Neural cell (in vitro differentiated cells): ENCODE measurements at regions not wholly inside any gene's neighbourhood (a gene's known extent, or its start where the extent isn't known, plus 50 kb on each side); places are given as distances from the start of the nearest gene placed in this dataset.

Source experiments
- H2AFZ ChIP-seq: fragments of 200-600, 300-800 bp; sonication (generic), shearing (Covaris generic); 2 replicates; pipeline ENCODE4 v1.6.0; 2014; ENCODE audit warnings: low read depth, mild to moderate bottlenecking, antibody characterized with exemption, low read length, moderate library complexity
- H3F3A ChIP-seq: fragments of 200-600 bp; shearing (Covaris generic); 2 replicates; pipeline ENCODE4 v1.6.1; 2016; ENCODE audit warnings: mild to moderate bottlenecking, moderate library complexity, mixed read lengths, antibody characterized with exemption, low read length; ENCODE audit not compliant: insufficient read depth, poor library complexity, severe bottlenecking
- H3K27ac ChIP-seq: fragments of 200-600, 300-800 bp; sonication (generic), shearing (Covaris generic); 2 replicates; pipeline ENCODE4 v1.5.1; 2014; ENCODE audit warnings: mild to moderate bottlenecking, low read length, moderate library complexity
- H3K27me3 ChIP-seq: fragments of 300-800, 200-600 bp; sonication (generic), shearing (Covaris generic); 2 replicates; pipeline ENCODE4 v1.6.0; 2014; ENCODE audit warnings: mild to moderate bottlenecking, low read depth, low read length, moderate library complexity; ENCODE audit not compliant: insufficient read depth
- H3K36me3 ChIP-seq: fragments of 300-800, 200-600 bp; sonication (generic), shearing (Covaris generic); 2 replicates; pipeline ENCODE4 v1.5.1; 2014; ENCODE audit warnings: mild to moderate bottlenecking, antibody characterized with exemption, low read length, moderate library complexity; ENCODE audit not compliant: insufficient read depth
- H3K4me2 ChIP-seq: fragments of 300-800, 200-600 bp; sonication (generic), shearing (Covaris generic); 2 replicates; pipeline ENCODE4 v1.6.0; 2014; ENCODE audit warnings: mild to moderate bottlenecking, low read length
- H3K4me3 ChIP-seq: fragments of 300-800, 200-600 bp; sonication (generic), shearing (Covaris generic); 2 replicates; pipeline ENCODE4 v1.5.1; 2014; ENCODE audit warnings: mild to moderate bottlenecking, low read length, moderate library complexity
- H3K79me2 ChIP-seq: fragments of 200-600 bp; shearing (Covaris generic); replicated peaks from 2 replicates; pipeline ENCODE4 v1.6.0; 2014; ENCODE audit warnings: mild to moderate bottlenecking, low read length, moderate library complexity; ENCODE audit not compliant: insufficient read depth
- H3K9ac ChIP-seq: fragments of 300-800, 200-600 bp; sonication (generic), shearing (Covaris generic); 2 replicates; pipeline ENCODE4 v1.6.1; 2016; ENCODE audit warnings: mild to moderate bottlenecking, low read length, mixed read lengths
- H3K9me2 ChIP-seq: fragments of 200-600 bp; shearing (Covaris generic); 2 replicates; pipeline ENCODE4 v1.6.1; 2016; ENCODE audit warnings: mild to moderate bottlenecking, low read length, mixed read lengths; ENCODE audit not compliant: insufficient read depth
- H3K9me3 ChIP-seq: fragments of 200-600, 300-800 bp; sonication (generic), shearing (Covaris generic); 2 replicates; pipeline ENCODE4 v1.6.1; 2016; ENCODE audit warnings: mild to moderate bottlenecking, mixed run types, low read length, moderate library complexity, mixed read lengths
- H4K20me1 ChIP-seq: fragments of 200-600 bp; shearing (Covaris generic); 2 replicates; pipeline ENCODE4 v1.6.1; 2016; ENCODE audit warnings: mild to moderate bottlenecking, mixed run types; ENCODE audit not compliant: insufficient read depth
- CTCF ChIP-seq: fragments of 450-650 bp; IDR thresholded peaks from 2 replicates; pipeline ENCODE4 v1.5.1; 2014; ENCODE audit warnings: antibody characterized with exemption, mild to moderate bottlenecking, moderate library complexity; ENCODE audit not compliant: poor library complexity, severe bottlenecking
- EP300 ChIP-seq: fragments of 450-650 bp; conservative IDR thresholded peaks from 2 replicates; pipeline ENCODE4 v1.6.1; 2014; ENCODE audit warnings: antibody characterized with exemption, mild to moderate bottlenecking, moderate library complexity; ENCODE audit not compliant: poor library complexity, severe bottlenecking
- EZH2 ChIP-seq: fragments of 200-600, 300-800 bp; shearing (Covaris generic), sonication (generic); IDR thresholded peaks from 2 replicates; pipeline ENCODE4 v1.6.1; 2014; ENCODE audit warnings: antibody characterized with exemption, low read length, borderline replicate concordance, mild to moderate bottlenecking; ENCODE audit not compliant: insufficient read depth, poor library complexity, severe bottlenecking
- MXI1 ChIP-seq: fragments of 450-650 bp; conservative IDR thresholded peaks from 2 replicates; pipeline ENCODE4 v1.6.1; 2014; ENCODE audit warnings: antibody characterized with exemption, mild to moderate bottlenecking; ENCODE audit not compliant: poor library complexity, severe bottlenecking
- POLR2AphosphoS5 ChIP-seq: IDR thresholded peaks from 2 replicates; pipeline ENCODE4 v1.6.1; 2012
- RAD21 ChIP-seq: fragments of 450-650 bp; conservative IDR thresholded peaks from 2 replicates; pipeline ENCODE4 v1.6.1; 2014; ENCODE audit warnings: antibody characterized with exemption, mild to moderate bottlenecking, moderate library complexity
- SMC3 ChIP-seq: fragments of 450-650 bp; conservative IDR thresholded peaks from 2 replicates; pipeline ENCODE4 v1.6.1; 2014; ENCODE audit warnings: antibody characterized with exemption, mild to moderate bottlenecking, moderate library complexity; ENCODE audit not compliant: poor library complexity
- TAF1 ChIP-seq: IDR thresholded peaks from 2 replicates; pipeline ENCODE4 v1.6.1; 2012; ENCODE audit warnings: low read depth
- TF ChIP-seq, protein P1 (sequence below): IDR thresholded peaks from 2 replicates; pipeline ENCODE4 v1.6.1; 2012; ENCODE audit warnings: borderline replicate concordance

DNA sequence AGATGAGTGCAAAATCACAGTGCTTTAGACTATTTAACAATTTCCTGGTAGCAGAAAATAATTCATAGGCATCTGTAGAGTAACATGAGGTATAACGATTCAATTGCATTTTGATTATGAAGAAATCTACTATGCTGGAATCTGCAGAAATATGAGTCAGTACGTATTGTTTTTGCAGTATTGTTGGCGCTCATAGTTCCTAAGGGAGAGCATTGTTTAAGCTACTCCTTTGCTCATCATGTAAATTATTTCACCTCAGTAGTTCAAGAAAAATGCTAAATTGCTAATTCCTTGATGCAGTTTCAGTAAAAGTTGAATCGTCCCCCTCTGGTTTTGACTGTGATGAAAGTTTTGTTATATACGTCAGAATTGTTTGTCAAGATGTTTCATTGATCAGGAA is 458.4 kb downstream of the HINT1 start:
- H3K36me3 ChIP-seq: no peaks in the 10 kb centered on the region
- no peak overlapping the region for H3K4me2 ChIP-seq
- H3K9me2 ChIP-seq: no peaks in the 10 kb centered on the region
- H3K27me3 ChIP-seq: no peaks in the 10 kb centered on the region
- H3K9me3 ChIP-seq: peaks cover 4% of the 10 kb centered on the region
- H3F3A ChIP-seq: no peaks in the 10 kb centered on the region
- no peak for TF ChIP-seq EP300
- no peak for TF ChIP-seq TAF1
- TF ChIP-seq SMC3: no peak
- TF ChIP-seq, protein P1, sequence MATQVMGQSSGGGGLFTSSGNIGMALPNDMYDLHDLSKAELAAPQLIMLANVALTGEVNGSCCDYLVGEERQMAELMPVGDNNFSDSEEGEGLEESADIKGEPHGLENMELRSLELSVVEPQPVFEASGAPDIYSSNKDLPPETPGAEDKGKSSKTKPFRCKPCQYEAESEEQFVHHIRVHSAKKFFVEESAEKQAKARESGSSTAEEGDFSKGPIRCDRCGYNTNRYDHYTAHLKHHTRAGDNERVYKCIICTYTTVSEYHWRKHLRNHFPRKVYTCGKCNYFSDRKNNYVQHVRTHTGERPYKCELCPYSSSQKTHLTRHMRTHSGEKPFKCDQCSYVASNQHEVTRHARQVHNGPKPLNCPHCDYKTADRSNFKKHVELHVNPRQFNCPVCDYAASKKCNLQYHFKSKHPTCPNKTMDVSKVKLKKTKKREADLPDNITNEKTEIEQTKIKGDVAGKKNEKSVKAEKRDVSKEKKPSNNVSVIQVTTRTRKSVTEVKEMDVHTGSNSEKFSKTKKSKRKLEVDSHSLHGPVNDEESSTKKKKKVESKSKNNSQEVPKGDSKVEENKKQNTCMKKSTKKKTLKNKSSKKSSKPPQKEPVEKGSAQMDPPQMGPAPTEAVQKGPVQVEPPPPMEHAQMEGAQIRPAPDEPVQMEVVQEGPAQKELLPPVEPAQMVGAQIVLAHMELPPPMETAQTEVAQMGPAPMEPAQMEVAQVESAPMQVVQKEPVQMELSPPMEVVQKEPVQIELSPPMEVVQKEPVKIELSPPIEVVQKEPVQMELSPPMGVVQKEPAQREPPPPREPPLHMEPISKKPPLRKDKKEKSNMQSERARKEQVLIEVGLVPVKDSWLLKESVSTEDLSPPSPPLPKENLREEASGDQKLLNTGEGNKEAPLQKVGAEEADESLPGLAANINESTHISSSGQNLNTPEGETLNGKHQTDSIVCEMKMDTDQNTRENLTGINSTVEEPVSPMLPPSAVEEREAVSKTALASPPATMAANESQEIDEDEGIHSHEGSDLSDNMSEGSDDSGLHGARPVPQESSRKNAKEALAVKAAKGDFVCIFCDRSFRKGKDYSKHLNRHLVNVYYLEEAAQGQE: no peak
- TF ChIP-seq RAD21: no peak
- no peak for TF ChIP-seq POLR2AphosphoS5
- TF ChIP-seq CTCF: no peak
- no peak for TF ChIP-seq EZH2
- no peak for TF ChIP-seq MXI1
- no peak overlapping the region for H3K4me3 ChIP-seq
- no peaks in the 10 kb centered on the region for H3K79me2 ChIP-seq
- no peak overlapping the region for H3K9ac ChIP-seq
- no peak overlapping the region for H2AFZ ChIP-seq
- H3K27ac ChIP-seq: no peak overlapping the region
- no peaks in the 10 kb centered on the region for H4K20me1 ChIP-seq

DNA sequence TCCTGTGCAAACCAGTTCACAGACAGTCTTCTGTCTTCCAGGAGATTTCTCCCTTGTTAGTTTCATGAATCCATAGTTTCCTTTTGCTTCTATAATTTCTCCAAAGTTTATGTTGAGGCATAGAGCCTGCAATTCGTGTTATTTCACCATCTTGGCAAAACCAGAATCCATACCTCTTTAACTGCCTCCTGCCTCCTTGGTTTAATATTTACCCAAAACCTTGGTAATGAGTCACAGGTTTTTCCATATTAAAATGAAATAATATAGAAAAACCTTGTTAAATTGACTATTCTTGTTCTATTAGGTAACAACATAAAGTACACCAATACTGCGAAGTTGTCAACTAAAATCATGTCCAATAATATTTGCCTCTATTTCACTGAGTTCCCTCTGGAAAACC is 459.7 kb downstream of the HINT1 start:
- no peak overlapping the region for H3K4me3 ChIP-seq
- no peak overlapping the region for H3K27ac ChIP-seq
- H3K27me3 ChIP-seq: no peaks in the 10 kb centered on the region
- no peaks in the 10 kb centered on the region for H3K9me2 ChIP-seq
- H3K4me2 ChIP-seq: no peak overlapping the region
- no peak overlapping the region for H3K9ac ChIP-seq
- no peaks in the 10 kb centered on the region for H3K36me3 ChIP-seq
- no peaks in the 10 kb centered on the region for H4K20me1 ChIP-seq
- no peak overlapping the region for H2AFZ ChIP-seq
- no peaks in the 10 kb centered on the region for H3F3A ChIP-seq
- TF ChIP-seq CTCF: no peak
- no peak for TF ChIP-seq TAF1
- TF ChIP-seq RAD21: no peak
- no peak for TF ChIP-seq EP300
- TF ChIP-seq MXI1: no peak
- TF ChIP-seq, protein P1: no peak
- TF ChIP-seq EZH2: no peak
- TF ChIP-seq SMC3: no peak
- no peak for TF ChIP-seq POLR2AphosphoS5
- H3K79me2 ChIP-seq: no peaks in the 10 kb centered on the region
- peaks cover 4% of the 10 kb centered on the region for H3K9me3 ChIP-seq
